ENCODE measurements at regions not wholly inside any gene's neighbourhood (a gene's known extent, or its start where the extent isn't known, plus 50 kb on each side); places are given as distances from the start of the nearest gene placed in this dataset.

DNA sequence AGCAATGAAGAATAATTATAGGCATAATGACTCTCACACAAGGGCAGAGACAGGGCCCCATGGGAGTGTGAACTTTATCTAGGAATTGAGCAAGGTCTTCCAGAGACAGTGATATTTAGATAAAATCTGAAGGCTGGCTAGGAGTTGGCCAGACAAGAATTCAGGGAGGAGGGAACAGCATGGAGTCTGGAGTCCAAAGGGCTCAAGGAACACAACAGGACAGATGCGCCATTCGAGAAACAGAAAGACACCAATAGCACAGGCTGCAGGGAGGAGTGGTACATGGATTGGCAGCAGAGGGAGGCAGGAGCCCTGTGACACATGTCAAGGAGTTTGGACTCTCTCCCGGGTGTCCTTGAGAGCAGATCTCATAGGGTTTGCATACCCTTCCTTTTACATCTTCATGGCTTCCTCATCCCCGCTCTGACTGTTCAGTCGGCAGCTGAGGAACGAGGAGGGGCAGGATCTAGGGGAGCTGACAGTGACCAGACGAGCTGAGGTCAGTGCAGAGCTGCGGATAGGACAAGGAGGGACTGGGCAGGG lies 64.0 kb upstream of the XPA start:
- H3K27ac ChIP-seq = no peak overlapping the region
- no peak for DNase-seq
- H3K36me3 ChIP-seq = no peaks in the 10 kb centered on the region
- no peak overlapping the region for H3K4me3 ChIP-seq (ENCODE audit: low read depth, low read length)
- no peaks in the 10 kb centered on the region for H3K27me3 ChIP-seq (ENCODE audit: insufficient read depth, low read depth, severe bottlenecking)
- H3K9me3 ChIP-seq (ENCODE audit: severe bottlenecking) = no peaks in the 10 kb centered on the region
- no peak for TF ChIP-seq CTCF (IDR thresholded peaks at IDR 0.05; ENCODE audit: low read depth, low read length)

- Histone ChIP-seq H3K36me3 (no peaks in the 10 kb centered on the region), H3K27ac (no peak overlapping the region), H3K9me3 (ENCODE audit: severe bottlenecking) (no peaks in the 10 kb centered on the region), H3K27me3 (ENCODE audit: insufficient read depth, low read depth, severe bottlenecking) (no peaks in the 10 kb centered on the region), H3K4me3 (ENCODE audit: low read depth, low read length) (no peak overlapping the region)
- no peak for TF ChIP-seq CTCF (IDR thresholded peaks at IDR 0.05; ENCODE audit: low read depth, low read length)
- no peak for DNase-seq
These were observed 64.7 kb upstream of the XPA start for GRCh38 chr9:97761879-97762278.

- no peak for TF ChIP-seq CTCF (IDR thresholded peaks at IDR 0.05; ENCODE audit: low read depth, low read length)
- DNase-seq = no peak
- Histone ChIP-seq H3K27me3 (ENCODE audit: insufficient read depth, low read depth, severe bottlenecking) (no peaks in the 10 kb centered on the region), H3K27ac (no peak overlapping the region), H3K9me3 (ENCODE audit: severe bottlenecking) (no peaks in the 10 kb centered on the region), H3K4me3 (ENCODE audit: low read depth, low read length) (no peak overlapping the region), H3K36me3 (no peaks in the 10 kb centered on the region)
These were observed 66.7 kb upstream of the XPA start for GRCh38 chr9:97763874-97764273.

DNA sequence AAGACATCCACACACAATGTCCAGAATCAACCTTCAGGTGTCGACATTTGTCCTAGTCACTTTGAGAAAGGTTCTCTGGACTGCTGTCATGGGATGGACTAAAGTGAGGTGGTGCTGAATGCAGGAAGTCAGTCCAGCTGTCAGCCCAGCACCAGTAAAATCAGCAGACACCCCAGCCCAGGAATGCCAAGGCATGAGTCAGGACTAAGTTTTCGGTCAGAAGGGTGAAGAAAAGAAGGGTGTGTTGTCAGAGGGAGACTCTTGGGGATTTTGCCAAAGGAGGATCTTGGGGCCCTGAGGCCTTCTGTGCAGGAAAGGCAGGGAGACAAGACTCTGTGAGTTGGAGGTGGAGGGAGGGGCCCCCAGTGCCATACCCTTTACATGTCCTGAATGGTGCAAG lies 69.0 kb upstream of the XPA start:
- Histone ChIP-seq H3K27me3 (ENCODE audit: insufficient read depth, low read depth, severe bottlenecking) (no peaks in the 10 kb centered on the region), H3K4me3 (ENCODE audit: low read depth, low read length) (no peak overlapping the region), H3K36me3 (no peaks in the 10 kb centered on the region), H3K9me3 (ENCODE audit: severe bottlenecking) (no peaks in the 10 kb centered on the region), H3K27ac (no peak overlapping the region)
- DNase-seq = no peak
- TF ChIP-seq CTCF (IDR thresholded peaks at IDR 0.05; ENCODE audit: low read depth, low read length) = no peak

GRCh38 chr9:97766610-97767009 lies 69.5 kb upstream of the XPA start:
- no peak for TF ChIP-seq CTCF (IDR thresholded peaks at IDR 0.05; ENCODE audit: low read depth, low read length)
- no peak for DNase-seq
- no peak overlapping the region for H3K4me3 ChIP-seq (ENCODE audit: low read depth, low read length)
- H3K36me3 ChIP-seq = no peaks in the 10 kb centered on the region
- no peaks in the 10 kb centered on the region for H3K9me3 ChIP-seq (ENCODE audit: severe bottlenecking)
- no peaks in the 10 kb centered on the region for H3K27me3 ChIP-seq (ENCODE audit: insufficient read depth, low read depth, severe bottlenecking)
- H3K27ac ChIP-seq = no peak overlapping the region

GRCh38 chr9:97767891-97768290 lies 70.8 kb upstream of the XPA start:
- H3K9me3 ChIP-seq (ENCODE audit: severe bottlenecking) = no peaks in the 10 kb centered on the region
- TF ChIP-seq CTCF (IDR thresholded peaks at IDR 0.05; ENCODE audit: low read depth, low read length) = no peak
- no peak overlapping the region for H3K27ac ChIP-seq
- no peak for DNase-seq
- H3K4me3 ChIP-seq (ENCODE audit: low read depth, low read length) = no peak overlapping the region
- H3K36me3 ChIP-seq = no peaks in the 10 kb centered on the region
- H3K27me3 ChIP-seq (ENCODE audit: insufficient read depth, low read depth, severe bottlenecking) = no peaks in the 10 kb centered on the region

Data from WERI-Rb-1 (cell line).